SKM-1 treated with dmso at 0.1 percent for 144 hours (cell line): ENCODE measurements at regions not wholly inside any gene's neighbourhood (a gene's known extent, or its start where the extent isn't known, plus 50 kb on each side); places are given as distances from the start of the nearest gene placed in this dataset.
"Not testable (repeated sequence)": the region's sequence is repeated elsewhere in the genome, so short reads cannot be mapped to it uniquely, and the experiment has no call there.

ENCODE experiments used
- DNase-seq: peaks from one replicate; lab custom pipeline; 2025; ENCODE audit not compliant: unreplicated experiment; lab: John Stamatoyannopoulos, UW

- DNase-seq: no peak
Measured at GRCh38 chr1:195763146-195763906, 844.9 kb downstream of the KCNT2 start.

GRCh38 chr1:195761104-195761503 lies 847.1 kb downstream of the KCNT2 start:
- no peak for DNase-seq

DNA sequence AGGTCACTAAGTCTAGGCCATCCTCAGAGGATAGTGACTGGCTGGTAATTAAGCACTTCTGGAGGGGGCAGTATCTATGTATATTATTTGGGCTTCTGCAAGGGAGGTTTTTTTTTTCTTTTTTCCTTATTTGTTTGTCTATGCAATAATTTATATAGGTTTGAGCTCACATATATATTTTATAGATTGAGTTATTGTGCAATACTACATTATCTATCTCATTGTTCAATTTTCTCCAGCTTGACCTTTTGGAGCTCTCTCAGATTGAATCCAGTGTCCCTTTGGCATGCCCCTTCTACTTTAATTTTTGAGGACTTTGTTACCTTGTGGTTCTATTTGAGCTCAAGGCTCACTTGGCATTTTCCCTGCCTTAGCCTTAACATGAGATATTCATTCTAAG lies 852.1 kb downstream of the KCNT2 start:
- no peak for DNase-seq

DNA sequence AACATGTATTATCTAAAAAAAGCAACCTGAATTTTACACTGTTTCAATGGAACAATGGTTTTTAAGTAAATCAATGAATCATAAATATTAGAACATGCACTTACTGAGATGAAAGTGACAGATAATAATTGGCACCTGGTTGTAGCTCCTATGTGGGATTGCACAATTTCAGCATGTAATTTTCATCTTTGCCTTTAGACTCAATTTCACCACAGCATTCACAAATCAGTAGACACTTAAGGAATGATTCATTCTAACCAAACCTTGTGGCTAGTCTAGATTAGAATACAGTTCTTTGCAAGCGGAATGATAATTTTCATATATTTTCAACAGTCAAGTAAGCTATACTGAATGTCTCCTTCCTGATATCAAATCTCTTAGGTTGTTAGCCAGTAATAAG lies 853.4 kb downstream of the KCNT2 start:
- no peak for DNase-seq

GRCh38 chr1:195754303-195754702 lies 853.9 kb downstream of the KCNT2 start:
- DNase-seq: no peak

- DNase-seq: no peak
Measured at GRCh38 chr1:195748969-195749368, 859.3 kb downstream of the KCNT2 start.

DNA sequence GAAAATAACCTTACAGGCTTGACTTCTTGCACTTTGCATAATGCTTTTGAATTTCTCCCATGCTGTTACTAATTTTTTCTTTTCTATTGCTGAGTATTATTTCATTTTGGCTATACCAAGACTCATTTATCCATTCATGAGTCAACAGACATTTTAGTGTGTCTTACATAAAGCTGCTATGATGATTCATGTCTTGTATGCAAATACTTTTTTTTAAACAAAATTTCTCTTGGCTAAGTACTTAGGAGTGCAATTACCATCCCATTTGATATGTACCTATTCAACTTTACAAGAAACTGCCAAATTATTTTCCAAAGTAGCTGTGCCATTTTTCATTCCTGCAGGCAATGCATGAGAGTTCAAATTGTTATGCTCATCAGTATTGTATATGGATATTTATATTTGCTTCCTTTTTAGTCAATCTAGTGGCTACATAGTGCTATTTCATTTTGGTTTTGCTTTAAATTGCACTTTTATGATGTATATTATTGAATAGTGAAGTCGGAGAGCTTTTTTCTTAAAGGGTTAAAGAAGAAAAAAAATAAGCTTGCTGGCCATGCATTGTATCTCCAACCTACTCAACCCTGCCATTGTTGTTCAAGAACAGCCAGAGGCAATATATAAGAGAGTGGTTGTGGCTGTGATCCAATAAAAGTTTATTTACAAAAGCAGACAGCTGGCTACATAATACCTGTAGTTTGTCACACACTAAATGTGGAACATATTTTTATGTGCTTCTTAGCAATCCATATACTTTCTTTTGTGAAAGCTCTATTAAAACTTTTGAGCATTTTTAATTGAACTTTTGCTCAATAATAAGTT lies 862.8 kb downstream of the KCNT2 start:
- DNase-seq: no peak

- no peak for DNase-seq
Measured at GRCh38 chr1:195744256-195744655, 864.0 kb downstream of the KCNT2 start.

- DNase-seq: no peak
Measured at GRCh38 chr1:195740862-195741261, 867.4 kb downstream of the KCNT2 start.

GRCh38 chr1:195738966-195739650 lies 869.1 kb downstream of the KCNT2 start:
- no peak for DNase-seq

GRCh38 chr1:195735140-195735539 lies 873.1 kb downstream of the KCNT2 start:
- no peak for DNase-seq

GRCh38 chr1:195733826-195734225 lies 874.4 kb downstream of the KCNT2 start:
- DNase-seq: no peak

DNA sequence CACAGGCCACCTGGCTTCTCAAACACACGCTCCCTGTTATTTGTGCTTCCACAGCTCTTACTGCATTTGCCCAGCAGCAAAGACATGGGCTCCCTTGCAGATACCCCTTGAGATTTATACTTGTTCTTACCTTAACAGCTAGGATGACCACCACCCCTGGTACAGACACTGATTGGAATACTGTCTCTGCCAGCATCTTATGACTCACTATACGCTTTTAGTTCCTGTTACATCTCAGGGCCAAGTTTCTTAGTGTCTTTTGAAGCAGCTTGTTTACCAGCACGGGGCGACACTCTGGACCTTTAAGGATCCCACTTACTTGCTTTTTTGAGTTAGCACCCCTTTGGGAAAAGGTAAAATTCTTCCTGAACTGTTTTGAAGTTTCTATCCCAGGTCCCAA lies 874.8 kb downstream of the KCNT2 start:
- no peak for DNase-seq

DNA sequence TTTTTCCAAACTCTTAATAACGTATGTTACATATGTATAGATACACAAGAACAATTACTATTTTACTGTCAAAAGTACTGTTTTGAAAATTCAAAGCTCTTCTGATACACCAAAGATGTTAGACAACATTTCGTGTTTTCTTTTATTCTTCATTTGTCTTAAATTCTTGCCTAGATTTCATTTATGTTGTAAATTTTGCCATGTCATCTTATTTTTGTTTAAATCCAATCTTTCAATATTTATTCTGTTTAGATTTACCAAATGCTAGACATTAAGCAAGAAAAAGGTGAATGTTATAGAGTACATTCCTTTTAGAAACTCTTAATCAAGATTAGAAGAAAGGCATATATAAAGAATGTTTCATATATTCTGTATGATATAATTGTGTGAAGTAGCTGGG lies 876.9 kb downstream of the KCNT2 start:
- DNase-seq: no peak

DNA sequence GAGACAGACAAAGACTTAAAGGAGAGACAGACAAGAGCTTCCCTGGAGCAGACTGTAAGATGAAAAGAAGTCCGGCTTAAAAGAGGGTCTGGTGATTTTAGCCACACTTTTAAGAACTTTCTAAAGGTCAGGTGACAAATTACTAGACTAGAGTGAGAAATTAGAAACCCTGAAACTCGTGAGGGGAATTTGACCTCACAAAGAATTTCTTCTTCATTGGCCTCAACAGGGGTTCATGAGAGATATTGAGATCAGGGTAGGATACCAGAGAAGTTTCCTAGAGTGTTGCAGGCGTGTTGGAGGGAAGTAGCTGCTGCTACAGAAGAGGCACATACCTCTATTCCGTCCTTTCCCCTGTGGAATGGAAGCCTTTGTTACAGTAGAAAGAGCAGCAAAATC lies 884.4 kb downstream of the KCNT2 start:
- no peak for DNase-seq

GRCh38 chr1:195722852-195723795 lies 885.1 kb downstream of the KCNT2 start:
- DNase-seq: not testable (repeated sequence)

DNA sequence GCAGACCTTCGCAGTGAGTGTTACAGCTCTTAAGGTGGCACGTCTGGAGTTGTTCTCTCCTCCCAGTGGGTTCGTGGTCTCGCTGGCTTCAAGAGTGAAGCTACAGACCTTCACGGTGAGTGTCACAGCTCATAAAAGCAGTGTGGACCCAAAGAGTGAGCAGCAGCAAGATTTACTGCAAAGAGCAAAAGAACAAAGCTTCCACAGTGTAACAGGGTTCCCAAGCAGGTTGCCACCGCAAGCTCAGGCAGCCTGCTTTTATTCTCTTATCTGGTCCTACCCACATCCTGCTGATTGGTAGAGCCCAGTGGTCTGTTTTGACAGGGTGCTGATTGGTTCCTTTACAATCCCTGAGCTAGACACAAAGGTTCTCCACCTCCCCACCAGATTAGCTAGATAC lies 886.1 kb downstream of the KCNT2 start:
- not testable (repeated sequence) for DNase-seq

DNA sequence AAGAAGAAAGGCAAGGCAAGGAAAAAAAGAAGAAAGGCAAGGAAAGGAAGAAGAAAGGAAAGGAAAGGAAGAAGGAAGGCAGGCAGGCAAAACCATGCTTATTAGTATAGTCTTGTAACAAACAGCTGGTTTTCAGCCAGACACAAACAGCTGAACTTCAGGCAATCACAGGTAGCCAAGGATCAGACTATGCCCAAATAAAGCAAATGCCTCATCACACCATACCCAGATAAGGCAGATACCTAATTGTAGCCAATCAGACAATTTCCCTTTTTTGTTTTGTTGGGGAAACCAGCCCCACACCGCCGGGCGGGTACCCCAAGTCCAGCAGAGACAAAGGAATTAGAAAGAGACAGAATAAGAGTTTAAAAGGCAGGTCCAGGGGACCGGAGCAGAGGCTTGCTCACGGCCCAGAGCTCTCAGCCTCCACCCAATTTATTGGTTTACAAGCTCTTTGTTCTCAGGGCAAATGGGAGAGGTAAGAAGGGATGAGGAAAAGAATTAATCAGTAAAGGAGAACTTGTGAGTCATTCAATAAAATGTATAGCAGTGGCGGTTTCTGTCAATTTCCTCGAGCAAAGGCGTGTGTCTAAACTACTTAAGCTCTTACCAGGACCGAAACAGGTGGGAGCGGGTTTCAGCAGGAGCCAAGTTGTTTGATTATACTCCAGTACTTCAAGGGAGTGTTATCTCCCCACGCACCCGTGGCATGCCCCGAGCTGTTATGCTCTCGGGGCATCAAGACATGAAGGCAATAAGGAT lies 886.8 kb downstream of the KCNT2 start:
- DNase-seq: no peak

DNA sequence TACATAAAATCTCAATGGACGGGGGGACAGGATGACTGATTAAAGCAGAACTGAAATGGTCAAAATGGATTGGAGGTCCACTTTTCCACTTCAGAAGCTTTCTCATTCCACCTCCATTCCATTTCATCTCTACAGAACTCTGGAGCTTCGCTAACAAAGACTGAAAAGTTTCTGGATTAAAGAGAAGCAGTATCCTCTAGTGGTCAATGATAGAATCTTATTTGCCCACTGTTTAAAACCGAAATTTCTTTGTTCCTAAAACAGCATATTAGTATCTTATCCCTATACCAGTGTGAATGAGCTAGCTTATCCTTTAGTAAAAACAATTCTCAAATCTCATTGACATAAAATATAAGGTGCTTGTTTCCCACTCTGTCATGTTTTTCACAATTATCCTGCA lies 890.6 kb downstream of the KCNT2 start:
- DNase-seq: no peak

GRCh38 chr1:195715652-195716051 lies 892.6 kb downstream of the KCNT2 start:
- DNase-seq: no peak
